ENCODE measurements at regions not wholly inside any gene's neighbourhood (a gene's known extent, or its start where the extent isn't known, plus 50 kb on each side); places are given as distances from the start of the nearest gene placed in this dataset.

DNA sequence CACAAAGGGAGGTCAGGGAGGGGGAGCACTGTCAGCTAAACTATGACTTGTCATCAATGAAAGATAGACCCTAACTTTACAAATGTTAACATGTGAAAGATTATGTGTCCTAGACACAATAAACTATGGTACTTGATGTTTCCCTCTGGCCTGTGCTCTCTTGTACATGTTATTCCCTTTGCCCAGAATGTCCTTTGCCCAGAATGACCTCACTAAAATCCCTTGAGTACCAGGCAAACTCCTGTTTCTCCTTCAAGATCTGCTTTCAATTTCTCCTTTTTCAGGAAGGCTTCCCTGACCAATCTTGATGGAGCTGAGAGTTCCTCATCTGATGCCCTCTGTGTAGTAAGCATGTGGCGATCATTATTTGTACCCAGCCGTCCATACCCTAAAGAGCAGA is 143.1 kb downstream of the ZNF365 start:
- TF ChIP-seq, protein P1, sequence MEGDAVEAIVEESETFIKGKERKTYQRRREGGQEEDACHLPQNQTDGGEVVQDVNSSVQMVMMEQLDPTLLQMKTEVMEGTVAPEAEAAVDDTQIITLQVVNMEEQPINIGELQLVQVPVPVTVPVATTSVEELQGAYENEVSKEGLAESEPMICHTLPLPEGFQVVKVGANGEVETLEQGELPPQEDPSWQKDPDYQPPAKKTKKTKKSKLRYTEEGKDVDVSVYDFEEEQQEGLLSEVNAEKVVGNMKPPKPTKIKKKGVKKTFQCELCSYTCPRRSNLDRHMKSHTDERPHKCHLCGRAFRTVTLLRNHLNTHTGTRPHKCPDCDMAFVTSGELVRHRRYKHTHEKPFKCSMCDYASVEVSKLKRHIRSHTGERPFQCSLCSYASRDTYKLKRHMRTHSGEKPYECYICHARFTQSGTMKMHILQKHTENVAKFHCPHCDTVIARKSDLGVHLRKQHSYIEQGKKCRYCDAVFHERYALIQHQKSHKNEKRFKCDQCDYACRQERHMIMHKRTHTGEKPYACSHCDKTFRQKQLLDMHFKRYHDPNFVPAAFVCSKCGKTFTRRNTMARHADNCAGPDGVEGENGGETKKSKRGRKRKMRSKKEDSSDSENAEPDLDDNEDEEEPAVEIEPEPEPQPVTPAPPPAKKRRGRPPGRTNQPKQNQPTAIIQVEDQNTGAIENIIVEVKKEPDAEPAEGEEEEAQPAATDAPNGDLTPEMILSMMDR (optimal IDR thresholded peaks at IDR 0.05 in 1 of 3, IDR thresholded peaks at IDR 0.05 in 1 of 3, conservative IDR thresholded peaks at IDR 0.05 in 1 of 3; ENCODE audit: extremely low read depth in 1 of 3, insufficient read depth in 2 of 3, low read length in 3 of 3) = no peak
- no peak for TF ChIP-seq EZH2 (IDR thresholded peaks at IDR 0.05; ENCODE audit: low read length)
